Kidney epithelial cell (primary cell): ENCODE measurements at regions not wholly inside any gene's neighbourhood (a gene's known extent, or its start where the extent isn't known, plus 50 kb on each side); places are given as distances from the start of the nearest gene placed in this dataset.

Experiments used
- DNase-seq: peaks from one replicate; pipeline ENCODE4 v3.0.0-alpha.2; 2010; ENCODE audit warnings: low read depth
- H3K27me3 ChIP-seq: 2 replicates; pipeline ENCODE4 v1.6.0; 2011; ENCODE audit warnings: low read length; ENCODE audit not compliant: control insufficient read depth, insufficient read depth
- H3K36me3 ChIP-seq: 2 replicates; pipeline ENCODE4 v1.5.1; 2011; ENCODE audit warnings: low read length; ENCODE audit not compliant: control insufficient read depth, insufficient read depth
- H3K4me3 ChIP-seq: 2 replicates; pipeline ENCODE4 v1.5.1; 2011; ENCODE audit warnings: low read depth, mild to moderate bottlenecking, control low read depth, low read length
- CTCF ChIP-seq: IDR thresholded peaks from 2 replicates; pipeline ENCODE4 v1.5.1; 2011; ENCODE audit warnings: mild to moderate bottlenecking, moderate library complexity, low read length, control low read depth, inconsistent platforms; ENCODE audit not compliant: insufficient read depth, poor library complexity, severe bottlenecking

- Histone ChIP-seq H3K36me3 (no peaks in the 10 kb centered on the region), H3K27me3 (no peaks in the 10 kb centered on the region), H3K4me3 (no peak overlapping the region)
- no peak for DNase-seq
- no peak for TF ChIP-seq CTCF
These were observed 351.7 kb downstream of the ZNF608 start for GRCh38 chr5:124394700-124395245.

GRCh38 chr5:124393584-124394379 is 352.7 kb downstream of the ZNF608 start:
- DNase-seq: no peak
- Histone ChIP-seq H3K4me3 (no peak overlapping the region), H3K36me3 (no peaks in the 10 kb centered on the region), H3K27me3 (no peaks in the 10 kb centered on the region)
- no peak for TF ChIP-seq CTCF

GRCh38 chr5:124383693-124384092 is 362.7 kb downstream of the ZNF608 start:
- no peak for TF ChIP-seq CTCF
- no peaks in the 10 kb centered on the region for H3K36me3 ChIP-seq
- no peak overlapping the region for H3K4me3 ChIP-seq
- no peak for DNase-seq
- H3K27me3 ChIP-seq: no peaks in the 10 kb centered on the region

- TF ChIP-seq CTCF: no peak
- no peak overlapping the region for H3K4me3 ChIP-seq
- no peak for DNase-seq
- no peaks in the 10 kb centered on the region for H3K36me3 ChIP-seq
- no peaks in the 10 kb centered on the region for H3K27me3 ChIP-seq
These were observed 369.1 kb downstream of the ZNF608 start for GRCh38 chr5:124377386-124377785.

GRCh38 chr5:124373883-124374282 is 372.6 kb downstream of the ZNF608 start:
- H3K4me3 ChIP-seq: no peak overlapping the region
- TF ChIP-seq CTCF: no peak
- no peak for DNase-seq
- H3K36me3 ChIP-seq: no peaks in the 10 kb centered on the region
- H3K27me3 ChIP-seq: no peaks in the 10 kb centered on the region

- Histone ChIP-seq H3K36me3 (no peaks in the 10 kb centered on the region), H3K27me3 (no peaks in the 10 kb centered on the region), H3K4me3 (no peak overlapping the region)
- TF ChIP-seq CTCF: no peak
- no peak for DNase-seq
These were observed 374.0 kb downstream of the ZNF608 start for GRCh38 chr5:124372457-124372856.
